WTC11 (cell line): ENCODE measurements at regions not wholly inside any gene's neighbourhood (a gene's known extent, or its start where the extent isn't known, plus 50 kb on each side); places are given as distances from the start of the nearest gene placed in this dataset.

ENCODE experiments used
- NR3C1 ChIP-seq: sonication (generic); formaldehyde crosslinking; conservative IDR thresholded peaks from 2 replicates; pipeline ENCODE4 v1.8.1; 2023; ENCODE audit warnings: low read depth, mild to moderate bottlenecking, missing genetic modification reagents
- TF ChIP-seq, protein P1 (sequence below): fragments of 200-600 bp; IDR thresholded peaks from 2 replicates; pipeline ENCODE4 v1.8.0; 2022; ENCODE audit warnings: antibody characterized with exemption

DNA sequence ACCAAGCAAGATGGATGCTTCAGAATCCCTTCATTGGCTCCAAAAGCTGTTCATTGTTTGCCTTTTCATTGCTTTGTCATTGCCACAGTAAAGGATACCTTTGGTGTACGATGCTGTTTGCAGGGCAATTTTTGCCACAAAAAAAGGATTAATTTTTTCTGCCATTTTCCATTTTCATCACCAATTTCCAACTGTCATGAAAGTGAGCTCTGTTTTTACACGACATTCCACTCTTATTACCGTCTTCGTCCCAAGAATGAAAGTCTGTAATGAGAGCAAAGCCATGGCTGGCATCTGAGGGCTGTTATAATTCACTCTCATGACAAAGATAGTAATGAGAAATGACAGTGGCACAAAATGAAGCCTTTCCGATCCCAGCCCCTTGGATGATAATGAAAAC is 272.7 kb upstream of the DCN start:
- TF ChIP-seq NR3C1 (CRISPR knock-in tag): no peak
- TF ChIP-seq, protein P1, sequence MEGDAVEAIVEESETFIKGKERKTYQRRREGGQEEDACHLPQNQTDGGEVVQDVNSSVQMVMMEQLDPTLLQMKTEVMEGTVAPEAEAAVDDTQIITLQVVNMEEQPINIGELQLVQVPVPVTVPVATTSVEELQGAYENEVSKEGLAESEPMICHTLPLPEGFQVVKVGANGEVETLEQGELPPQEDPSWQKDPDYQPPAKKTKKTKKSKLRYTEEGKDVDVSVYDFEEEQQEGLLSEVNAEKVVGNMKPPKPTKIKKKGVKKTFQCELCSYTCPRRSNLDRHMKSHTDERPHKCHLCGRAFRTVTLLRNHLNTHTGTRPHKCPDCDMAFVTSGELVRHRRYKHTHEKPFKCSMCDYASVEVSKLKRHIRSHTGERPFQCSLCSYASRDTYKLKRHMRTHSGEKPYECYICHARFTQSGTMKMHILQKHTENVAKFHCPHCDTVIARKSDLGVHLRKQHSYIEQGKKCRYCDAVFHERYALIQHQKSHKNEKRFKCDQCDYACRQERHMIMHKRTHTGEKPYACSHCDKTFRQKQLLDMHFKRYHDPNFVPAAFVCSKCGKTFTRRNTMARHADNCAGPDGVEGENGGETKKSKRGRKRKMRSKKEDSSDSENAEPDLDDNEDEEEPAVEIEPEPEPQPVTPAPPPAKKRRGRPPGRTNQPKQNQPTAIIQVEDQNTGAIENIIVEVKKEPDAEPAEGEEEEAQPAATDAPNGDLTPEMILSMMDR: no peak
